GM13976 (cell line): ENCODE measurements at regions not wholly inside any gene's neighbourhood (a gene's known extent, or its start where the extent isn't known, plus 50 kb on each side); places are given as distances from the start of the nearest gene placed in this dataset.

Experiments
- DNase-seq: peaks from one replicate; pipeline ENCODE4 v3.0.0; 2012; ENCODE audit warnings: low spot score
- CTCF ChIP-seq: IDR thresholded peaks from 2 replicates; pipeline ENCODE4 v1.5.1; 2012; ENCODE audit warnings: borderline replicate concordance, mild to moderate bottlenecking; ENCODE audit not compliant: insufficient read depth; ENCODE audit errors: extremely low read depth, missing control alignments, control extremely low read depth
- in situ Hi-C: fragments of 300-500 bp; cut with MboI; formaldehyde crosslinking; loops from one replicate; pipeline ENCODE4 v1.12.0; 2022; ENCODE audit warnings: low sequenced_read_pairs, mixed read lengths, inconsistent platforms; ENCODE audit not compliant: unreplicated experiment

GRCh38 chr1:209266590-209267205 lies 316.8 kb upstream of the CAMK1G start:
- no peak for DNase-seq
- TF ChIP-seq CTCF, result no peak
- in situ Hi-C loops, result no loop called here

GRCh38 chr1:209267968-209268367 lies 315.5 kb upstream of the CAMK1G start:
- in situ Hi-C loops, result no loop called here
- TF ChIP-seq CTCF, result no peak
- no peak for DNase-seq

- in situ Hi-C loops, result no loop called here
- no peak for TF ChIP-seq CTCF
- DNase-seq, result no peak
These were observed 315.0 kb upstream of the CAMK1G start for GRCh38 chr1:209268479-209268878.

GRCh38 chr1:209276321-209276720 lies 307.2 kb upstream of the CAMK1G start:
- no peak for TF ChIP-seq CTCF
- in situ Hi-C loops, result no loop called here
- no peak for DNase-seq

DNA sequence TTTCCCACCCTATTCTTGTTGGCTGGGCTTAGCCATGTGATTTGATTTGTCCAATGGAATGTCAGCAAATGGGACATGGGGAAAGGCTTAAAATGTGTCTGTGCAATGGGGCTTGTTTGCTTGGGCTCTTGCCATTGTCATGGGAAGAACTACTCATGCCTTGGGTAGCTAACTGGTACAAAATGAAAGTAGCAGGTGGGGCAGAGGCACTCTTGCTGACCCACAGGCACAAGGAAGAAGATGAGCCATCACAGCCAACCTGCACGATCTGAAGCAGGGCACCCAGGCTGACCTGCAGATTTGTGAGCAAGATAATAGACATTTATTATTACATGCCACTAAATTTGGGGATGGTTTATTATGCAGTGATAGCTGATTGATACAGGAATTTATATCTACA lies 305.9 kb upstream of the CAMK1G start:
- no peak for TF ChIP-seq CTCF
- no peak for DNase-seq
- in situ Hi-C loops, result no loop called here

DNA sequence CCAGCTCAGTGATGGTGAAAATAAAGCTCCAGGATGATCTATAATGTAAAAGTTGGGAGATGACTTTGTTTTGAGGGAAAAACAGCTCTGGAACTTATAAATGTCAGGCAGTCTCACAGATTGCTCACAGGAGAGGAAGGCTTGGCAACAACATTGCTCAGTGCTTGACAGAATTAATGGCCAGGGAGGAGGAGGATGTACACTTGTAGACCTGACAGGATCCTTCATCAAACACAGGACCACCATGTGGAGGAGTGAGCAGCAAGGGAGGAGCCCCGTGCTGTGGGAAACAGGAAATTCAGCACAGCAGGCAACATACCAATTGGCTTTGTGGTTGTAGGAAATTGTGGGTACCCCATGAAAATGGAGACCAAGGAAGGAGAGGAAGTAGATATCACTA lies 291.8 kb upstream of the CAMK1G start:
- in situ Hi-C loops, result no loop called here
- DNase-seq, result no peak
- no peak for TF ChIP-seq CTCF

DNA sequence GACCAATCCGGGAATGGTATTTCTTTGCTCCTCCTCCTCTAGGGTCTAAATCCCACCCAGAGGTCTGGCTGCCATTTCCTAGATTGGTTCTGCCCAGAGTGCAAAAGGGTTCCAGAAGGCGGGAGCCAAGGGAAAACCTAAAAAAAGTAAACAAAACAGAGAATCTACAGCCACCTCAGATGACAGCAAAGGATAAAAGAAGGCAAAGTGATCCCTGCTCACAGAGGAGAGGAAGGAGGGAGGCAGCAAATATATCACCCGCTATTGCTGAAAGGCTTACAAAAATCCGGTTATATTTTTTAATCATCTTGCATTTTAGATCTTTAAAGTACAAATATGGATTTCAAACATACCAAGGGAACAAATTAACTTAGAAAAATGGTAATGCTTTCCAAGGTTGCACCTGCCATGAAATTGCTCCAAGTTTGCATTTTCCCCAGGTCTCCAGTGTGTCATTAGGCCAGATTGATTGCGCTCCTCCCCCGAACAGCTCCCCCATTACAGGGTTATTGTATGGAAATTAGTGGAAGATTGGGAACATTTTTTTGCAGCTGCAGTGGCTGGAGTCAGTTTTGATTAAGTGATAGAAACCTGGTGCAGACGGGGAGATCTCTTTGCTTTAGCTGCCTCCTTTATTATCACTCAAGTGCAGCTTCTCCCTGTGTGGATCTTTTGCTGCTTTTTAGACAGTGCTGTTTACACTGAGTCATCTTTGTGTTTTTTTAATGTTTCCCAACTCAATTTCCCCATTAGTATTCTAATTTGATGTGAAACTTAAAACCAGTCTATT lies 280.5 kb upstream of the CAMK1G start:
- in situ Hi-C loops, result no loop called here
- no peak for DNase-seq
- no peak for TF ChIP-seq CTCF
